ENCODE measurements at regions not wholly inside any gene's neighbourhood (a gene's known extent, or its start where the extent isn't known, plus 50 kb on each side); places are given as distances from the start of the nearest gene placed in this dataset.

DNA sequence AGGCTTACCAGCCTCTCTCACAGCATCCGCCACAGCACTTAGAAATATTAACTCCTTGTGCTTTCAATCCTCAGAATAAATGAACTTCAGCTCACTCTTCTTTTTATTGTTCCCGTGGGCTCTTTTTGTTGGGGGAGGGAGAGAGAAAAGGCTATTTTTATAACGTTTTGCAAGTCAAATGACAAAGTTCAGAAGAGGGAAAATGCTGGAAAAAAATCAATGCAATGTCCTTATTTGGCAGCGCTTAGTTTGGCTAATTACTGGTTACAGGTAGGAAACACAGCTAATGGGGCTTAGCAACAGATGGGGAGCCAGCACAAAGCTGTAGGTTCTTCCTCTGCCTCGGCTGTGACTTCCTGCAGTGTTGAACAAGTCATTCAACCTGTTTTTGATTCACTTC, 1067.0 kb upstream of the MAP3K7 start:
- no peak overlapping the region for H4K91ac ChIP-seq (ENCODE audit: insufficient read length, low read depth, low read length)
- peak overlapping the region; percentile 76 for H3K4me2 ChIP-seq (ENCODE audit: insufficient read depth, insufficient read length, low read length)
- no peak overlapping the region for H2BK12ac ChIP-seq (ENCODE audit: insufficient read length, low read depth, low read length)
- peak overlapping the region; percentile 6 for H3K27ac ChIP-seq (ENCODE audit: insufficient read length, low read depth, low read length)
- no peak overlapping the region for H3K14ac ChIP-seq (ENCODE audit: insufficient read depth, low read length)
- TF ChIP-seq, protein P1, sequence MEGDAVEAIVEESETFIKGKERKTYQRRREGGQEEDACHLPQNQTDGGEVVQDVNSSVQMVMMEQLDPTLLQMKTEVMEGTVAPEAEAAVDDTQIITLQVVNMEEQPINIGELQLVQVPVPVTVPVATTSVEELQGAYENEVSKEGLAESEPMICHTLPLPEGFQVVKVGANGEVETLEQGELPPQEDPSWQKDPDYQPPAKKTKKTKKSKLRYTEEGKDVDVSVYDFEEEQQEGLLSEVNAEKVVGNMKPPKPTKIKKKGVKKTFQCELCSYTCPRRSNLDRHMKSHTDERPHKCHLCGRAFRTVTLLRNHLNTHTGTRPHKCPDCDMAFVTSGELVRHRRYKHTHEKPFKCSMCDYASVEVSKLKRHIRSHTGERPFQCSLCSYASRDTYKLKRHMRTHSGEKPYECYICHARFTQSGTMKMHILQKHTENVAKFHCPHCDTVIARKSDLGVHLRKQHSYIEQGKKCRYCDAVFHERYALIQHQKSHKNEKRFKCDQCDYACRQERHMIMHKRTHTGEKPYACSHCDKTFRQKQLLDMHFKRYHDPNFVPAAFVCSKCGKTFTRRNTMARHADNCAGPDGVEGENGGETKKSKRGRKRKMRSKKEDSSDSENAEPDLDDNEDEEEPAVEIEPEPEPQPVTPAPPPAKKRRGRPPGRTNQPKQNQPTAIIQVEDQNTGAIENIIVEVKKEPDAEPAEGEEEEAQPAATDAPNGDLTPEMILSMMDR (conservative IDR thresholded peaks at IDR 0.05) = no peak
- Mint-ChIP-seq H3K4me3 (peak overlapping the region; percentile 14 to 54; a peak in 3 of 5 replicates), H3K27me3 (ENCODE audit: low read depth) (no peaks in the 10 kb centered on the region), H3K27ac (peak overlapping the region; percentile 62 to 92 (median 79); a peak in 6 of 7 replicates), H3K36me3 (ENCODE audit: insufficient read depth in 1 of 3, low read depth in 3 of 3) (no peaks in the 10 kb centered on the region), H3K9me3 (no peaks in the 10 kb centered on the region; a peak in 1 of 5 replicates), H3K4me1 (peaks cover 29 to 31% of the 10 kb centered on the region in 2 experiments)
- H3K79me1 ChIP-seq (ENCODE audit: insufficient read depth, low read depth, low read length, poor library complexity, severe bottlenecking) = no peaks in the 10 kb centered on the region
- H3K9ac ChIP-seq (ENCODE audit: extremely low read depth, insufficient read length, low read length) = no peak overlapping the region
- H4K5ac ChIP-seq (ENCODE audit: insufficient read length, low read depth, low read length) = no peak overlapping the region
- H3K18ac ChIP-seq (ENCODE audit: insufficient read length, low read depth, low read length) = no peak overlapping the region
- H2AFZ ChIP-seq (ENCODE audit: low read length) = peak overlapping the region; percentile 36
- DNase-seq = peak; percentile 42
- peak overlapping the region; percentile 61 for H2BK120ac ChIP-seq (ENCODE audit: low read depth, low read length, poor library complexity, severe bottlenecking)
- no peak overlapping the region for H3K4ac ChIP-seq (ENCODE audit: low read depth, low read length)
- no peak overlapping the region for H2BK15ac ChIP-seq (ENCODE audit: low read depth, low read length)
- no peak overlapping the region for H2AK5ac ChIP-seq (ENCODE audit: insufficient read length, low read length)
- no peak overlapping the region for H2BK5ac ChIP-seq (ENCODE audit: insufficient read length, low read length)
- WGBS (ENCODE audit: extremely low coverage, insufficient read length, low lambda C conversion rate) = no CpG with 5 or more reads among the region's 5 CpGs
- H3K9me3 ChIP-seq (ENCODE audit: control insufficient read depth, low read depth, low read length) = no peaks in the 10 kb centered on the region
- no peaks in the 10 kb centered on the region for H4K20me1 ChIP-seq (ENCODE audit: control insufficient read depth, insufficient read depth, insufficient read length)
- no peak overlapping the region for H3T11ph ChIP-seq (ENCODE audit: low read length)
- no peaks in the 10 kb centered on the region for H3K79me2 ChIP-seq (ENCODE audit: insufficient read depth, low read length)
- H3K23me2 ChIP-seq (ENCODE audit: insufficient read length, low read depth, low read length, poor library complexity, severe bottlenecking) = no peaks in the 10 kb centered on the region
- no peak overlapping the region for H4K8ac ChIP-seq (replicated peaks; ENCODE audit: insufficient read length, low read depth, low read length)
- peaks cover 6% of the 10 kb centered on the region; the same call in 1 of the 2 replicates for H3K4me1 ChIP-seq (ENCODE audit: insufficient read depth, low read length)
- no peak overlapping the region for H3K56ac ChIP-seq (ENCODE audit: insufficient read length, low read depth, low read length)
- no peak overlapping the region for H2BK20ac ChIP-seq (ENCODE audit: low read depth, low read length, poor library complexity, severe bottlenecking)
- no peak overlapping the region for H3K23ac ChIP-seq (ENCODE audit: insufficient read length, low read depth, low read length)
- no peaks in the 10 kb centered on the region for H3K27me3 ChIP-seq (ENCODE audit: insufficient read depth, low read length)

All from H9 (cell line).